Stimulated activated CD4-positive, alpha-beta T cell treated with anti-CD3 and anti-CD28 coated beads, Interleukin-1b, Interleukin-23, amount 100 ng/mL, for 1 hour (primary cell): ENCODE measurements at regions not wholly inside any gene's neighbourhood (a gene's known extent, or its start where the extent isn't known, plus 50 kb on each side); places are given as distances from the start of the nearest gene placed in this dataset.
"Not testable (repeated sequence)": the region's sequence is repeated elsewhere in the genome, so short reads cannot be mapped to it uniquely, and the experiment has no call there.

Source experiments
- DNase-seq, 2 donors: peaks; one replicate each; pipeline ENCODE4 v3.0.0-alpha.2; 2020; ENCODE audit warnings: low read depth in 2 of 2

DNA sequence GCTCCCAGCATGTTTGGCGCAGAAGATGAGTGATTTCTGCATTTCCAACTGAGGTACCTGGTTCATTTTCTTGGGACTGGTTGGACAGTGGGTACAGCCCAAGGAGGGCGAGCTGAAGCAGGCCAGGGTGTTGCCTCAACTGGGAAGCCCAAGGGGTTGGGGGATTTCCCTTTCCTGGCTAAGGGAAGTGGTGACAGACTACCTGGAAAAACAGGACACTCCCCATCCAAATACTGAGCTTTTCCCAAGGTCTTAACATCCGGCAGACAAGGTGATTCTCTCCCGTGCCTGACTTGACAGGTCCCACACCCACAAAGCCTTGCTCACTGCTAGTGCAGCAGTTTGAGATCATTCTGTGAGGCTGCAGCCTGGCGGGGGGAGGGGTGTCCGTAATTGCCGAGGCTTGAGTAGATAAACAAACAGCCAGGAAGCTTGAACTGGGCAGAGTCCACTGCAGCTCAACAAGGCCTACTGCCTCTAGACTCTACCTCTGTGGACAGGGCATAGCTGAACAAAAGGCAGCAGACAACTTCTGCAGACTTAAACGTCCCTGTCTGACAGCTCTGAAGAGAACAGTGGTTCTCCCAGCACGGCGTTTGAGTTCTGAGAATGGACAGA is 307.7 kb upstream of the ARSJ start:
- DNase-seq = no peak

GRCh38 chr4:114296126-114296525 is 302.5 kb upstream of the UGT8 start:
- no peak for DNase-seq

GRCh38 chr4:114302472-114302871 is 296.1 kb upstream of the UGT8 start:
- no peak for DNase-seq

DNA sequence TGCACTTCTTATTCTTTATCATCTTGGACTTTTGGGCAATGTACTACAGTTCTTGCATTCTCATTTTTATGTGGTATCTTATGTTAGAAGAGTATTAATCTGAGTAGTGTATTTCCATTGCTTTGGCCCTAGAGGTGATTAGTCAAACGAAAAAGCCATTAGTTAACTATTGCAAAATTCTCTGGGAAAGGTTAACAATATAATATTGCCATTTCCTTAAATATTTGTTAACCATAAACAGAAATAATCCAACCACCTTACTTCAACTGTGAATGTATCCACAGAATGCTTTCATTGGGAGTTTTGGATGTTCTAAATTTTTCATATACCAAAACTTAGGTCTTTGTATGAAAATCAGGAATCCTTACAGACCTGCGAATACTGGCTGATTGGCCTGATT is 294.6 kb upstream of the UGT8 start:
- DNase-seq = no peak

DNA sequence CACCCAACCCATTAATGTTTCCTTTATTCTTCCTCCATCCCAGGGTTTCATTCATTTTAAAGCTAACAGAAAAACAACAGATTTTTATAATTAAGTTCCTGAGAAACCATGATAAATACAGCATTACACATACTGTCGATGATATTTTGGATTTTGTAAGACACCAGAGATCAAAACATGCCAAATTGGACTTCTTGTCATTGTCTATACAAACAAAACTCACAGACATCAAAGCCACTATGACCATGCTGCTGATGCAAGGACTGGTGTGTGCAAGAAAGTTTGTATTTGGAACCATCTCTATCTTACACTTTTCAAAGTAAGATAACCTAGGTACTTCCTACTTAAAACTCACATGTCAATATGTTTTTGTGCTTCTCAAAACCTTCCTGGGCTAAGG is 294.0 kb upstream of the UGT8 start:
- no peak for DNase-seq

GRCh38 chr4:114306946-114307345 is 291.7 kb upstream of the UGT8 start:
- DNase-seq = no peak

- DNase-seq = no peak
Measured at GRCh38 chr4:114310296-114310925, 288.2 kb upstream of the UGT8 start.

DNA sequence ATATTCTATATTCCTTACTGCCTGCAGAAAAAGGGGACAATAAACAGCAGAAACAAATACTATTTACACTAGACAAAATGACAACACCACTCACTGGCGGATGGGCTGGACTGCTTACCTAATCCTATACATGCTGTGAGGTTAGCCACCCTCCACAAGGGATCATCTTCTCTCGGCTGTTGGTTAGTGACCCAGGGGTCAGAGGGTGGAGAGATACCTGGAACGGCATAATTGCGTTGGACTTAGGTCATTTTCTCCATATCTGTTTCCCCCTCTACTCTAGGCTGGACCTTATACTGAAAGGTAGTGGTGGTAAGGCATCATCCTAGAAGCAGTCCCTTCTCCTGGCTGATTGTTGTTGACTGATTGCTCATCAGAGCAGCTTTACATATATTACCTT is 286.8 kb upstream of the UGT8 start:
- DNase-seq = no peak

- DNase-seq = no peak
Measured at GRCh38 chr4:114312338-114312737, 286.3 kb upstream of the UGT8 start.

DNA sequence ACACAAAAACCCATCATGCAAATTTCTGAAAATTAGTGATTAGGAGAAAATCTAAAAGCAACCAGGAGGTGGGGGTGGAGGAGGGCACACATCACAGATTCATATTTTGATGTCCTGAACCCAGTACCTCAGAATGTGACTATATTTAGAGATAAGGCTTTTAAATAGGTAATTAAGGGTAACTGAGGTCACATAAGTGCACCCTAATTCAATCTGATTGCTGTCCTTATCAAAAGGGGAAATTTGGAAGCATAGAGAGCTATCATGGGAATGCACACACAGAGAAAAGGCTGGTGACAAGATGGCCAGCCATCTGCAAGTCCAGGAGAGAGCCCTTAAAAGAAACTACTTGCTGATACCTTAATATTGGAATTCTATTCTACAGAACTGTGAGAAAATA is 281.8 kb upstream of the UGT8 start:
- no peak for DNase-seq

GRCh38 chr4:114317564-114317963 is 281.0 kb upstream of the UGT8 start:
- no peak for DNase-seq

DNA sequence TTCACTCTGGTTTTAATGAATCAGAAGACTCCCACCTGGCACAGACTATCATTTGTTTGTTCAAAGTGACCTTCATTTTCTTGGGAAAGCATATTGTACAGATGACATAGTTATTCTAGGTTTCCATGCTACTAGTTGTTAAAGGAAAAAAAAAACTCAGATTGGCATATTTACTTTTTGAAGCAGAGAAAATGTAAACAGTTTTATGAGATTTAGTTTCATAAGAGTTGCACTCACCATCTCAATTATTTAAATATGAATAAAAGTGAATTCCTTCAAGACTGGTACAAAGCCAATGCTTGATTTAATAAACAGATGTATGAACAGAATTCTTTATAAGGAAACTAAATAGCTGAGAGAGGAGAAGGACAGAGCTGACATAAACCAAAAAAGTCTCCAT is 280.3 kb upstream of the UGT8 start:
- no peak for DNase-seq

GRCh38 chr4:114320126-114320525 is 278.5 kb upstream of the UGT8 start:
- no peak for DNase-seq

DNA sequence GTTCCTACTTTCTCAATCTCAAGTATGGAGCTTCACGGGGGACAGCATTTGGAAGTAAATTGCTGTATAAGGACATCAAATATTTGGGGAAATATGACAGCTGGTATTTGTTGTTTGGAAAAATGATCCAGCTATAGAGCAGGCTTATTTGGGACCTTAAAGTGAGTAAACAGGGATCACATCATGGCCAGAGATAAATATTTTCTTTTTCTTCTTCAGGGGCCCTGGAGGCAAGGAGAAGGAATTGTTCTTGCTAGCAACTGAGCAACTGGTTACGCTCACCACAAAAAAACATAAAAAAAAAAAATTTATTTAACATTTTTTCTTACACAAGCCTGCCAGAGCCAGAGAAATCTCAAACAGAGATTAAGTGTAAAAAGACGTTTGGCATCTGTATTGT is 277.2 kb upstream of the UGT8 start:
- DNase-seq = no peak

- no peak for DNase-seq
Measured at GRCh38 chr4:114323841-114324240, 274.8 kb upstream of the UGT8 start.

DNA sequence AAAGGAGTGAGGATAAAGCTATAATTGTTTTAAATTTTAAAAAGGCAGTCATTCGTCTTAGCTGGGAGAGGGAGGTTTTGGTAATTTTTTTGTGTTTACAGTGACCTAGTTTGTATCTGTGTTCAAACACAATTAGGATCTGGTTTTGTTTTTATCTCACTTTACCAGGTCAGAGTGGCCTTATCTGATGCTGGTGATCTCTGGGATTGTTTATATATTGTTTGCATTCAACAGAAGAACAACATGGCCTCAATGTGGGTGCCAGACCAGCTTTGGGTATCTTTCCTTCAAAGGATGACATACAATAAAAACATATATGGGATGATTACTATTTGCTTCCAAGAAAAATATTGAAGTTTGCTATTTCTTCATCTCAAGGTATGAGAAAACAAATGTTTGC is 272.2 kb upstream of the UGT8 start:
- DNase-seq = no peak

GRCh38 chr4:114332119-114332518 is 266.5 kb upstream of the UGT8 start:
- no peak for DNase-seq

DNA sequence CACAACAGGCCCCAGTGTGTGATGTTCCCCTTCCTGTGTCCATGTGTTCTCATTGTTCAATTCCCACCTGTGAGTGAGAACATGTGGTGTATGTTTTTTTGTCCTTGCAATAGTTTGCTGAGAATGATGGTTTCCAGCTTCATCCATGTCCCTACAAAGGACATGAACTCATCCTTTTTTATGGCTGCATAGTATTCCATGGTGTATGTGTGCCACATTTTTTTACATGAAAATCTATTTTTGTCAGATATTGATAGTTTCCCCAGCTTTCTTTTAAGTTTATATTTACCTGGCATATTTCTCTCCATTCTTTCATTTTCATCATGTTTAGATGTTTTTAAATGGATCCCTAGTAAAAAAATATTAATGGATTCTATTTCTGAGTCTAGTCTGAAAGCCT is 264.2 kb upstream of the UGT8 start:
- not testable (repeated sequence) for DNase-seq

- DNase-seq = no peak
Measured at GRCh38 chr4:114334884-114335330, 263.7 kb upstream of the UGT8 start.

DNA sequence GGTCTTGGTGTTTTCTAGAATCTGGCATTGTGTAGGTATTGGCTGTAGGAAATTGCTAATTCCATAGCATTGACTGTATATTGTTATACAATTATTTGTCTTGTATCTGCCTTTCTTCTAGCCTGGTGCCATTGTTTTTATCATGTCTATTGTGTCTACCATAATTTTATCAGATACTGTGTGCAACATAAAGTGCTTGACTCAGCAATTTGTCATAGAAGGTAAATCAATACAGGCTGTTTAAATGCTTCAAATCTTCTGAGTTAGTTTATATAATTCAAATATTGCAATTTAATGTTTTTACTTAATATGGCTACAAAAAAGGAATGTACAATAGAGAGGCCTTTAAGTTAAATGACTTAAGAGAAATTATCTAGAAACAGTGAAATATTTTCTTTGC is 263.3 kb upstream of the UGT8 start:
- DNase-seq = no peak

DNA sequence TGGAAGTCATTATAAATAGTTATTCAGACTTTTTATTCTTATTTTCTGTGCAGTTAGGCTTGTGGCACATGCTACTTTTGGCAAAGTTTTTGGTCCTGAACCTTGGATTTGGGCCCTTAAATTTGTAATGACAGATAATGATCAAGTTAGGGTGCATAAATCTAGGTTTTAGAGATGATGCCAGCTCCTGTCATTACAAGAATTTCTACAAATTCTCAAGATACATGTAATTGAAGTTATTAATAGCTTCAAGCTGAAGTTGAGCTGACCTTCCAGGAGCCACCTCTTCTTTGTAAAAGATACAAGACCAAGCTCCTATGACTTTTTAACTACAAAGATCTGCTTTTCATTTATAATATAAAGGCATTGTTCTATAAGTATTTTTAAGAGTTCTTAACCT is 255.6 kb upstream of the UGT8 start:
- no peak for DNase-seq

GRCh38 chr4:114349543-114350175 is 248.9 kb upstream of the UGT8 start:
- no peak for DNase-seq

DNA sequence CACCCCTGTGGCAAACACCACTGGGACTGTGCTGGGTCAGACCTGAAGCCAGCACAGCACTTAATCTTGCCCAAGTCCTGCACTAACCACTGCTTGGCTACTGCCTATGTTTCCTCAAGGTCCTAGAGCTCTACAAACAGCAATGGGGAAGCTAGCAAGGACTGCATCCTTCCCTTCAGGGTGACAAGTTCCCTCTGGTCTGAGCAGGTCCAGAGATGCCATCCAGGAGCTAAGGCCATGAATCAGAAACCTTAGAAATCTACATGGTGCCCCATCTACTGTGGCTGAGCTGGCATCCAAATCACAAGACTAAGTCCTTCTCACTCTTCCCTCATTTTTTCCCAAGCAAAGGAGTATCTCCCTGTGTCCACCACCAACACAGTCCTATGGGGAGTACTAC is 239.7 kb upstream of the UGT8 start:
- no peak for DNase-seq

DNA sequence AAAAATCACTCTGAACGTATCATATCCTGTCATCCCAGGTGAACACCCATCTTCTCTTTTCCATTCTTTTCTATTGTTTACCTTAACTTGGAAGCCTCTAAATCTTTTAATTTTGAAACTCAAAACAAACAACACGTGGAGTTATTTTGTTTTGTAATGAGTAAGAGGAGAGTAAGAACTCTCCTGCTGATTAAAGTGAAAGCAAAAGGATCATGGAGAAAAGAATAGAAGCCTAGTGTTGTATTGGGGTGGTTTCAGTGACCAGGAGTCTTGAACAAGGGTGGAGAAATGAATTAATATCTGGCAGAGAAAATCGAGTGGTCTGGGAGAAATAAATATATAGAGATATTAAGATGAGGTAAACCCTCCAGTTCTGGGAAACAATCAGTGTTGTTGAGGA is 237.4 kb upstream of the UGT8 start:
- DNase-seq = no peak
